GM21619 (cell line): ENCODE measurements at regions not wholly inside any gene's neighbourhood (a gene's known extent, or its start where the extent isn't known, plus 50 kb on each side); places are given as distances from the start of the nearest gene placed in this dataset.

Experiments used
- ATAC-seq: cut with Tn5 transposase; IDR thresholded peaks from one replicate; pipeline ENCODE4 v1.9.1; 2021; ENCODE audit not compliant: unreplicated experiment

- no peak for ATAC-seq
Observed at GRCh38 chr2:15763822-15764682, 172.4 kb downstream of the DDX1 start.

GRCh38 chr2:15764683-15765011 is 173.0 kb downstream of the DDX1 start:
- no peak for ATAC-seq

- no peak for ATAC-seq
Observed at GRCh38 chr2:15765211-15765610, 173.5 kb downstream of the DDX1 start.

GRCh38 chr2:15765686-15766302 is 174.1 kb downstream of the DDX1 start:
- ATAC-seq = no peak

- ATAC-seq = no peak
Observed at GRCh38 chr2:15766303-15766861, 174.0 kb upstream of the MYCN start.

- ATAC-seq = no peak
Observed at GRCh38 chr2:15766911-15767597, 173.3 kb upstream of the MYCN start.

- ATAC-seq = no peak
Observed at GRCh38 chr2:15767679-15768078, 172.7 kb upstream of the MYCN start.

GRCh38 chr2:15768142-15768541 is 172.2 kb upstream of the MYCN start:
- no peak for ATAC-seq

- ATAC-seq = no peak
Observed at GRCh38 chr2:15768615-15769014, 171.7 kb upstream of the MYCN start.

- ATAC-seq = no peak
Observed at GRCh38 chr2:15769235-15769634, 171.1 kb upstream of the MYCN start.

- ATAC-seq = no peak
Observed at GRCh38 chr2:15769676-15770547, 170.4 kb upstream of the MYCN start.

- no peak for ATAC-seq
Observed at GRCh38 chr2:15770606-15771005, 169.7 kb upstream of the MYCN start.

- no peak for ATAC-seq
Observed at GRCh38 chr2:15771124-15771523, 169.2 kb upstream of the MYCN start.

- ATAC-seq = no peak
Observed at GRCh38 chr2:15772086-15772595, 168.2 kb upstream of the MYCN start.

- ATAC-seq = no peak
Observed at GRCh38 chr2:15772681-15773080, 167.7 kb upstream of the MYCN start.

- no peak for ATAC-seq
Observed at GRCh38 chr2:15773204-15773603, 167.1 kb upstream of the MYCN start.

GRCh38 chr2:15773846-15774245 is 166.5 kb upstream of the MYCN start:
- ATAC-seq = no peak

GRCh38 chr2:15775753-15776628 is 164.4 kb upstream of the MYCN start:
- ATAC-seq = no peak

GRCh38 chr2:15776629-15776919 is 163.8 kb upstream of the MYCN start:
- no peak for ATAC-seq
